PC-3 (cell line): ENCODE measurements at regions not wholly inside any gene's neighbourhood (a gene's known extent, or its start where the extent isn't known, plus 50 kb on each side); places are given as distances from the start of the nearest gene placed in this dataset.

ENCODE experiments used
- ATAC-seq: fragments of 200-7000 bp; cut with Tn5 transposase; 2 replicates; pipeline ENCODE4 v1.9.1; 2020; ENCODE audit warnings: mild to moderate bottlenecking, moderate library complexity
- BruUV-seq: library from RNA; stranded (reverse); fragments of 400-500 nt; replicated peaks from 2 replicates; lab custom pipeline; 2021; lab: Mats Ljungman, UMichigan
- CTCF ChIA-PET: fragments of 300-600 bp; sonication (Branson Sonifier 250); formaldehyde crosslinking; loops from one replicate; lab custom pipeline; 2022; ENCODE audit warnings: antibody characterized with exemption; lab: Charles Lee
- POLR2A ChIA-PET: fragments of 300-600 bp; sonication (Branson Sonifier 250); formaldehyde crosslinking; loops from one replicate; lab custom pipeline; 2022; ENCODE audit warnings: antibody characterized with exemption; ENCODE audit not compliant: unreplicated experiment; lab: Charles Lee
- DNase-seq: peaks from one replicate; pipeline ENCODE4 v3.0.0-alpha.2; 2015
- H2AFZ ChIP-seq: fragments of 300-600 bp; sonication (generic); 2 replicates; pipeline ENCODE4 v1.6.0; 2016; ENCODE audit warnings: antibody characterized with exemption, low read length
- H3F3A ChIP-seq: fragments of 300-600 bp; sonication (generic); one replicate; pipeline ENCODE4 v1.6.0; 2017; ENCODE audit warnings: antibody characterized with exemption, low read length, control low read depth, mild to moderate bottlenecking; ENCODE audit not compliant: unreplicated experiment
- H3K27ac ChIP-seq: fragments of 300-600 bp; sonication (generic); 2 replicates; pipeline ENCODE4 v1.5.1; 2016; ENCODE audit warnings: mild to moderate bottlenecking, low read length
- H3K27me3 ChIP-seq: fragments of 300-600 bp; sonication (generic); 2 replicates; pipeline ENCODE4 v1.6.1; 2016; ENCODE audit warnings: low read length, mixed read lengths
- H3K36me3 ChIP-seq: fragments of 300-600 bp; sonication (generic); 2 replicates; pipeline ENCODE4 v1.6.1; 2016; ENCODE audit warnings: low read depth, mixed run types, low read length, mixed read lengths
- H3K4me1 ChIP-seq: fragments of 300-600 bp; sonication (generic); 2 replicates; pipeline ENCODE4 v1.5.1; 2016; ENCODE audit warnings: low read length; ENCODE audit not compliant: insufficient read depth
- H3K4me2 ChIP-seq: fragments of 300-600 bp; sonication (generic); 2 replicates; pipeline ENCODE4 v1.6.0; 2016; ENCODE audit warnings: low read length
- H3K4me3 ChIP-seq: fragments of 300-600 bp; sonication (generic); 2 replicates; pipeline ENCODE4 v1.5.1; 2016; ENCODE audit warnings: mild to moderate bottlenecking, low read length, mixed read lengths
- H3K79me2 ChIP-seq: fragments of 300-600 bp; sonication (generic); 2 replicates; pipeline ENCODE4 v1.6.1; 2017; ENCODE audit warnings: low read length, mixed read lengths
- H3K9ac ChIP-seq: fragments of 300-600 bp; sonication (generic); 2 replicates; pipeline ENCODE4 v1.6.0; 2016; ENCODE audit warnings: mild to moderate bottlenecking, low read length
- H3K9me2 ChIP-seq: fragments of 300-600 bp; sonication (generic); replicated peaks from 2 replicates; pipeline ENCODE4 v1.6.1; 2016; ENCODE audit warnings: mixed run types, low read length, mixed read lengths
- H3K9me3 ChIP-seq: fragments of 300-600 bp; sonication (generic); 2 replicates; pipeline ENCODE4 v1.6.1; 2016; ENCODE audit warnings: low read length, mixed read lengths
- H4K20me1 ChIP-seq: fragments of 300-600 bp; sonication (generic); 2 replicates; pipeline ENCODE4 v1.6.1; 2016; ENCODE audit warnings: low read length, mixed read lengths
- CTCF ChIP-seq: fragments of 300-600 bp; sonication (generic); conservative IDR thresholded peaks from 2 replicates; pipeline ENCODE4 v1.5.1; 2017; ENCODE audit warnings: antibody characterized with exemption, low read depth, mild to moderate bottlenecking, low read length
- EZH2 ChIP-seq: fragments of 300-600 bp; sonication (generic); IDR thresholded peaks from one replicate; pipeline ENCODE4 v1.6.1; 2017; ENCODE audit warnings: antibody characterized with exemption, mild to moderate bottlenecking, low read length; ENCODE audit not compliant: unreplicated experiment
- EZH2phosphoT487 ChIP-seq: fragments of 300-600 bp; sonication (generic); IDR thresholded peaks from 2 replicates; pipeline ENCODE4 v1.6.1; 2018; ENCODE audit warnings: mild to moderate bottlenecking, antibody characterized with exemption, low read length, borderline replicate concordance
- intact Hi-C: fragments of 100-400 bp; cut with micrococcal nuclease; formaldehyde crosslinking; loops from 2 replicates; pipeline ENCODE4 v1.9.0; 2023

GRCh38 chr13:75985132-75985531 lies 349.0 kb downstream of the LMO7 start:
- no peaks in the 10 kb centered on the region for H3K9me3 ChIP-seq
- H3K9me2 ChIP-seq: no peaks in the 10 kb centered on the region
- ChIA-PET POLR2A (no interaction called here), CTCF (no interaction called here)
- H3K4me3 ChIP-seq: no peak overlapping the region
- H3K4me1 ChIP-seq: no peaks in the 10 kb centered on the region
- H3K9ac ChIP-seq: no peak overlapping the region
- H4K20me1 ChIP-seq: no peaks in the 10 kb centered on the region
- no peaks in the 10 kb centered on the region for H3F3A ChIP-seq
- no peak overlapping the region for H2AFZ ChIP-seq
- TF ChIP-seq EZH2phosphoT487: no peak
- TF ChIP-seq EZH2: no peak
- TF ChIP-seq CTCF: no peak
- intact Hi-C loops: no loop called here
- no peaks in the 10 kb centered on the region for H3K36me3 ChIP-seq
- ATAC-seq: no peak
- no TSS peak for BruUV-seq
- DNase-seq: no peak
- no peaks in the 10 kb centered on the region for H3K79me2 ChIP-seq
- no peak overlapping the region for H3K4me2 ChIP-seq
- no peaks in the 10 kb centered on the region for H3K27me3 ChIP-seq
- H3K27ac ChIP-seq: no peak overlapping the region

GRCh38 chr13:75978818-75979217 lies 342.7 kb downstream of the LMO7 start:
- intact Hi-C loops: no loop called here
- no peak overlapping the region for H3K4me2 ChIP-seq
- H3K27ac ChIP-seq: no peak overlapping the region
- CTCF ChIA-PET: no interaction called here
- no peak overlapping the region for H3K9ac ChIP-seq
- H3K27me3 ChIP-seq: no peaks in the 10 kb centered on the region
- no peaks in the 10 kb centered on the region for H3K9me3 ChIP-seq
- TF ChIP-seq EZH2phosphoT487 (no peak), CTCF (no peak), EZH2 (no peak)
- H4K20me1 ChIP-seq: no peaks in the 10 kb centered on the region
- DNase-seq (peak; percentile 8), ATAC-seq (peak; percentile 42; the same call in 1 of the 2 replicates)
- no peaks in the 10 kb centered on the region for H3K79me2 ChIP-seq
- H3K4me3 ChIP-seq: no peak overlapping the region
- no peaks in the 10 kb centered on the region for H3K36me3 ChIP-seq
- H3K4me1 ChIP-seq: no peaks in the 10 kb centered on the region
- no peaks in the 10 kb centered on the region for H3K9me2 ChIP-seq
- BruUV-seq: no TSS peak
- no peaks in the 10 kb centered on the region for H3F3A ChIP-seq
- POLR2A ChIA-PET: no interaction called here
- H2AFZ ChIP-seq: no peak overlapping the region

- Histone ChIP-seq H3K4me3 (no peak overlapping the region), H3K36me3 (no peaks in the 10 kb centered on the region), H3K9ac (no peak overlapping the region), H4K20me1 (no peaks in the 10 kb centered on the region), H3K27ac (0 out of 2 replicates have a peak overlapping the region, but pooled peaks have one; percentile 13), H2AFZ (no peak overlapping the region), H3K27me3 (no peaks in the 10 kb centered on the region), H3K9me3 (no peaks in the 10 kb centered on the region), H3K4me2 (no peak overlapping the region), H3K4me1 (peaks cover 12% of the 10 kb centered on the region), H3F3A (no peaks in the 10 kb centered on the region), H3K9me2 (no peaks in the 10 kb centered on the region), H3K79me2 (no peaks in the 10 kb centered on the region)
- DNase-seq: peak; percentile 84
- TF ChIP-seq EZH2phosphoT487 (no peak), EZH2 (no peak), CTCF (no peak)
- no TSS peak for BruUV-seq
- POLR2A ChIA-PET: no interaction called here
- CTCF ChIA-PET: no interaction called here
- peak; percentile 77 for ATAC-seq
- intact Hi-C loops: no loop called here
These were observed 332.1 kb downstream of the LMO7 start for GRCh38 chr13:75968103-75968838.
